ENCODE measurements at regions not wholly inside any gene's neighbourhood (a gene's known extent, or its start where the extent isn't known, plus 50 kb on each side); places are given as distances from the start of the nearest gene placed in this dataset.

- TF ChIP-seq CTCF (IDR thresholded peaks at IDR 0.05; ENCODE audit: insufficient read depth, low read length, poor library complexity, severe bottlenecking) = no peak
- no peaks in the 10 kb centered on the region for H3K36me3 ChIP-seq (ENCODE audit: control insufficient read depth, insufficient read depth, low read length)
- DNase-seq (ENCODE audit: low read depth) = no peak
- no peaks in the 10 kb centered on the region for H3K27me3 ChIP-seq (ENCODE audit: control insufficient read depth, insufficient read depth, low read length)
- H3K4me3 ChIP-seq (ENCODE audit: low read depth, low read length) = no peak overlapping the region
Observed at GRCh38 chr13:40259899-40260298, 406.5 kb downstream of the FOXO1 start.

- no peak for DNase-seq (ENCODE audit: low read depth)
- no peak for TF ChIP-seq CTCF (IDR thresholded peaks at IDR 0.05; ENCODE audit: insufficient read depth, low read length, poor library complexity, severe bottlenecking)
- Histone ChIP-seq H3K4me3 (ENCODE audit: low read depth, low read length) (no peak overlapping the region), H3K36me3 (ENCODE audit: control insufficient read depth, insufficient read depth, low read length) (no peaks in the 10 kb centered on the region), H3K27me3 (ENCODE audit: control insufficient read depth, insufficient read depth, low read length) (no peaks in the 10 kb centered on the region)
Observed at GRCh38 chr13:40261336-40261735, 405.1 kb downstream of the FOXO1 start.

GRCh38 chr13:40261947-40262346, 404.5 kb downstream of the FOXO1 start:
- DNase-seq (ENCODE audit: low read depth) = no peak
- H3K4me3 ChIP-seq (ENCODE audit: low read depth, low read length) = no peak overlapping the region
- no peaks in the 10 kb centered on the region for H3K27me3 ChIP-seq (ENCODE audit: control insufficient read depth, insufficient read depth, low read length)
- no peak for TF ChIP-seq CTCF (IDR thresholded peaks at IDR 0.05; ENCODE audit: insufficient read depth, low read length, poor library complexity, severe bottlenecking)
- no peaks in the 10 kb centered on the region for H3K36me3 ChIP-seq (ENCODE audit: control insufficient read depth, insufficient read depth, low read length)

GRCh38 chr13:40269086-40269485, 397.4 kb downstream of the FOXO1 start:
- DNase-seq (ENCODE audit: low read depth) = no peak
- Histone ChIP-seq H3K36me3 (ENCODE audit: control insufficient read depth, insufficient read depth, low read length) (no peaks in the 10 kb centered on the region), H3K27me3 (ENCODE audit: control insufficient read depth, insufficient read depth, low read length) (no peaks in the 10 kb centered on the region), H3K4me3 (ENCODE audit: low read depth, low read length) (no peak overlapping the region)
- TF ChIP-seq CTCF (IDR thresholded peaks at IDR 0.05; ENCODE audit: insufficient read depth, low read length, poor library complexity, severe bottlenecking) = no peak

- Histone ChIP-seq H3K27me3 (ENCODE audit: control insufficient read depth, insufficient read depth, low read length) (no peaks in the 10 kb centered on the region), H3K36me3 (ENCODE audit: control insufficient read depth, insufficient read depth, low read length) (no peaks in the 10 kb centered on the region), H3K4me3 (ENCODE audit: low read depth, low read length) (no peak overlapping the region)
- no peak for DNase-seq (ENCODE audit: low read depth)
- no peak for TF ChIP-seq CTCF (IDR thresholded peaks at IDR 0.05; ENCODE audit: insufficient read depth, low read length, poor library complexity, severe bottlenecking)
Observed at GRCh38 chr13:40270726-40271125, 395.7 kb downstream of the FOXO1 start.

GRCh38 chr13:40271271-40271885, 395.1 kb downstream of the FOXO1 start:
- Histone ChIP-seq H3K27me3 (ENCODE audit: control insufficient read depth, insufficient read depth, low read length) (no peaks in the 10 kb centered on the region), H3K36me3 (ENCODE audit: control insufficient read depth, insufficient read depth, low read length) (no peaks in the 10 kb centered on the region), H3K4me3 (ENCODE audit: low read depth, low read length) (no peak overlapping the region)
- TF ChIP-seq CTCF (IDR thresholded peaks at IDR 0.05; ENCODE audit: insufficient read depth, low read length, poor library complexity, severe bottlenecking) = no peak
- no peak for DNase-seq (ENCODE audit: low read depth)

Measured in kidney epithelial cell (primary cell).